ENCODE measurements at regions not wholly inside any gene's neighbourhood (a gene's known extent, or its start where the extent isn't known, plus 50 kb on each side); places are given as distances from the start of the nearest gene placed in this dataset.

DNA sequence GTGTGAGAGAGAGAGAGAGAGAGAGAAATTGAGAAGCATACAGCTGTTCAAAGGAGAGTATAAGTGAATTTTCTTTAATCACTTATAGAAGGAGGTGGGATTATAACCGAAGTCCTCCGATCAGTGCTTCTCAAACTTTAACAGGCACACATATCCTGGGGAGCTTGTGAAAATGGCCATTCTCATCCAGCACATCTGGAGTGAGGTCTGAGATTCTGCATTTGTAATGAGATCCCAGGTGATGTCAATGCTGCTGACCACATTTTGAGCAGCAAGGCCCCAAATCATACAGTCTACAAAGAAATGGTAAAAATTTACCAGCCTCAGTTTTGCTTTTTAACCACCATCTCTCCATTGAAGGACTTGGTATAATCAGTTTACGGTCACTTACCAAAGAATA, 219.0 kb downstream of the PTEN start:
- FAIRE-seq, result no peak
- no peak for DNase-seq (ENCODE audit: low spot score)

DNA sequence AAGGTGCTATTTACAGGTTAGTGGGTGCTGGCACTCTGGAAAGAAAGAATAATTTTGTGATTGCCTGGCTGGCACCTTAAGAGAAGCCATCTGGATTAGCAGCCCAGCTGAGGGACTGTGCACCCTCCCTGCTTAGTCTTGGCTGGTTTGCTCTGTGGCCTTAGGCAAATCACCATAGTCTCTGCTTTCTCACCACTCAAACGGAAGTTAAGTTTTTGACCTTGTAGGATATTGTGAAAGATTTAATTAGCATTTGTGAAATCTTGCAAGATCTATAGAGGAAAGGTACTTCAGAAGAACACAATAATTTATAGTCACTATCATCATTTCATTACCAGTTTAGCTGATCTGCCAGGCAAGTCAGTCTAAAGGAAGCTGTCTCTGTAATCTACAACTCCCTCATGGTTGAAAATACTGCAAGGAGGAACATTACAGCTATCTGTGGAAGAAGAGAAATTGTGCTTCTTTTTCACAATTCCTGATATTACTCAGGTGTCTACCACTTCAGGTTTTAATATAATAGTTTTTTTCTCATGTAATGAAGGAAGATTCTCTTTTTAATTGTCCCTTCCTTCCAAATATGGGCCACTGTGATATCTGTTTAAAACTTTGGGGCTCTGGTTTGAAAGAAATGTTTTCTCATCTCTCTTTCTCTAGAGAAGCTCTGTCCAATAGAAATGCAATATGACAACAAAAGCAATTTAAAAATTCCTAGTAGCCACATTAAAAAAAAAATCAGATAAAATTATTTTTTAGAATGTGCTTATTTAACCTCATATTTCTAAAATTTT, 219.6 kb downstream of the PTEN start:
- FAIRE-seq (no peak), DNase-seq (ENCODE audit: low spot score) (no peak)

DNA sequence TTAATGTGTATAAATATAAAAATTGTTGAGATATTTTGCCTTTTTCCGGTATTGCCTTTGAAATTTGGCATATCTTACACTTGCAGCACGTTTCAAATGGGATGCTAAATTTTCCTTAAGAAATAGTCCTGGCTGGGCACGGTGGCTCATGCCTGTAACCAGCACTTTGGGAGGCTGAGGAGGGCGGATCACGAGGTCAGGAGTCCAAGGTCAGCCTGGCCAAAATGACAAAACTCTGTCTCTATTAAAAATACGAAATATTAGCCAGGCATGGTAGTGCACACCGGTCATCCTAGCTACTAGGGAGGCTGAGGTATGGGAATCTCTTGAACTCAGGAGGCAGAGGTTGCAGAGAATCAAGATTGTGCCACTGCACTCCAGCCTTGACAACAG, 220.2 kb downstream of the PTEN start:
- DNase-seq (ENCODE audit: low spot score) (no peak), FAIRE-seq (no peak)

DNA sequence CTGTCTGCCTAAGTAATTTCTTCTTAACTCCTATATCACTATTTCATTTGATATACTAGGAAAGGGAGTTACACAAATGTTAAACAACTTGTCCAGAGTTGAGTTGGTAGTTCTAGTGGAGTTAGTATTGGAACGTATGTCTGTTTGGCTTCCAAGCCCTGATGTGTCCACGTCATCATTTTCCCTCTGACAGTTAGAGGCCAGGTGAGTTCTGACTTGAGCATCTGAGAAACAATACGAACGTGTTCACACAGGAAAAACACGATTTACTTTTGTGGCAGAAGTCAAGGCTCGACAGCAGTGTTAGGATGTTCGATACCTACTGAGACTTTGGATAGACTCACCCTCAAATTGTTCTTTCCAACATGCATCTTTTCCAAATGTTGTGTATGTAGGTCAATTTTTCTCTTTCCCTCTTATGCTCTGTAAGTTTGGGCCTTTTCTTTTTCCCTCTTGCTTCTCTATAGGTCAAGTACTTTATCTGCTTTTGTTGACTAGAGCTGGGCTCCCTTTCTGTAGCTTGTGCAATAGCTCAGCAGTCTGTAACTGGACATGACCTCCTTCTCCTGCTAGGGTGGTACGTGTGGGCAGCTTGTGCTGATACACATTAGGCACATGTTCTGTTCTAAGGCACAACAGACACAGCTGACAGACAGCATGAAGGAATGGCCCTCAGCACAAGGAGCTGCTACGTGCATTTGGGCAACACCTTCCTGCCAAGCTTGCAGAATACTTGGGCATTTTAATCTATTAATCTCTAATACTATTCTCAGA, 222.9 kb downstream of the PTEN start:
- FAIRE-seq, result no peak

DNA sequence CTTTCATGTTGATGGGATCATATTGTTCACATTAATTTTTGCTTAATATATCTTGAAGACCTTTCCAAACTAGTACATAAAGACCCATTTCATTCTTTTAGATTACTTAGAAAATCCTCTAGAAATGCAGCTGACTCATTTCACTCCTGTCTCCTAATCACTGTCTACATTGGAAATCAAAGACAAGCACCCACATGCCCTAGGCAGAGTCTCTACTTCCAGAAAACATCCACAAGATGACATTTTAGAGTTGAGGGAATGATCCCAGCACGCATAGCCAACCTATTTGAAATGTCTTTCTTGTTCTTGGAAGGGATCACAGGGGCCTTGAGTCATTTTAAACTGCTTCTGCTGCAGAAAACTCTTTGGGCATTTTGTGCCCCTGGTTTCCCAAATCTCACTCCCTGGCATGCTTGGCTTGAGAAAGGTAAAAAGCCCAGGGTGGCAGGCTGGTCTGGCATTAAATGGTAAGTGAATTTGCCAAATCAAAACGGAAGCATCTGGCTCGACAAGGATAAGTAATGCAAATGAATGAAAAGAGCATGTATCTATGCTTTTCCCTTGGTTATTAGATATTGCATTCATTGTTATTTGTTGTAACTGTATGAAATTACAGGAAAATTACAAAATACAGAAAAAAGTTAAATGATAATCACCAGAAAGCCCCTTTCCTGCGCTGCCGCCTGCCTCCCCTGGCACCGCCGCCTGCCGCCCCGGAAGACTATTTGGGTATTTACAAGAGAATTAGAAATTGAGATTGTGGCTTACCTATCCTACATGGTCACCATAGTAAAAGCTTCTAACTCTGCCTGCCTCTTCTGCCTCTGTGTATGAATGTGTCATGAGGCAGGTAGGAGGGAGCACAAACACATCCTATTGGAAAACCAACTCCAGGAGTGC, 225.3 kb downstream of the PTEN start:
- DNase-seq (ENCODE audit: low spot score), result no peak
- FAIRE-seq, result no peak

More for the DNA sequence above, 222.9 kb downstream of the PTEN start:
- no peak for DNase-seq (ENCODE audit: low spot score)

DNA sequence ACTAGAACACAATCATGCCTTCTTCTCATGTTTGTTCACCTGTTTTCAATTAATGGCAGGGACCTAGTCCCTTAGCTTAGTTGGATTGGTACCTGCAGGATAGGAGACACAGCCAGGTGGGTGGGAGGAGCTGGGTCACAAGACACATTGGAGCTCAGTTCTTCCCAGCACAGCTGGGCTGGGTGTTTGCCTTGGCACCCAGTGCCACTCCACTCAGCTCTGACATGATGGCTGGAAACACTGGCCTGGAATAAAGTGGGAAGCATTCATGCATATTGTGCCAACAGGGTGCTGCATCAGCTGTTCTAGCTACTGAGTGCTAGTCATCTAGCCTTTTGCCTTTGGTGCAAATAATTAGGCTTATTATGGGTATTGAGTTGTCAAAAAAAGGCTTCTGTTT, 226.1 kb downstream of the PTEN start:
- FAIRE-seq (no peak), DNase-seq (ENCODE audit: low spot score) (no peak)

DNA sequence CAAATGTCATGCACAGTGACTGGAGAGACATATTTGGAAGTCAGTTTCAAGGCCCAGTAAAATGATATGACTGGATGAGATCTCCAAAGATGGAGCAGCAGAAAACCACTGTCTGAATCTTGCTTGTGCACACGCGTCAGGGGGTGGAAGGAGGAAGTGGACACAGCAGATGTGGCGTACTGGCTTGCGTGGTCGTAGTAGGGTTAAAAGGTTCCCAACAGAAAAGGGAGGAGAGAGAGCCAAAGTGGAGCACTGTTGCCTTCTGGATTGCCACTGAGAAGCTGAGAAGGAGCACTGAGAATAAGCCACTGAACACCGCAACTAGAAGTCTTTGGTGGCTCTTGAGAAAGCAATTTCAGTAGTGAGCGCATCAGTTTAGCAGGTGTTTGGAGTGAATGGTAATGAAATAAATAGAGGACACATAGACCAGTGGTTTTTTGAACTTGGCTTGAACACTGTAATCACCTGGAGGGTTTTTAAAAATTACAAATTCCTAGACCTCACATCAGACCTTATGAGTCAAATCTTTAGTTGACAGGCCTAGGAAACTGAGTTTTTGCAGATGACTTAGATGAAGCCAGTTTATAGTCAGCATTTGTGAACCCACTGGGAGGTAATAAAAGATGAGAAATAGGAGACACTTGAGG, 227.3 kb downstream of the PTEN start:
- FAIRE-seq (no peak), DNase-seq (ENCODE audit: low spot score) (no peak)

DNA sequence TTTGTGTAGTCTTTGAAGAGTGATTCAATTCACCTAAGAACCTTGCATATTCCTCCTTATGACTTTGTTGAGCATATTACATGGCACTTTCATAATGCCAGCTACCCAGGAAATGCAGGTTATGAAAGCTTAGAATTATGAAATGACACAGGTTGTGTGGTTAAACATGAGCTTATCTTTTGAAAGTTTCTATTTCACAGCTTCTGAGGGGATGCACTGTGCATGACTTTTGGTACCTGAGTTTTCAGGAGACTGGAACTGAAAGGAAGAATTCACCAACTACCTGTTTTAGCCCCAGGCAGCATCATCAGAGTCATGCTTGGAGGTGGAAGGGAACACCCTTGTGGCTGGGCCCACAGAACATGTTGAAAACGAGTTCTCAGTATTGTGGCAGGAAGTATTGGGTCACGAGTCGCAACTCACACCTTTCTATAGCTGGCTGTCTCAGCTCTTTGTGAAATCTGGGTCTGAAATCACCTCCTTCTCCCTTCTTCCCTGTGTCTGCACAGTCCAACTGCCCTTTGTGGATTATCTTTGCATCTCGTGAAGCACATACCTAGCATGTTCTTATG, 228.2 kb downstream of the PTEN start:
- FAIRE-seq (no peak), DNase-seq (ENCODE audit: low spot score) (no peak)

DNA sequence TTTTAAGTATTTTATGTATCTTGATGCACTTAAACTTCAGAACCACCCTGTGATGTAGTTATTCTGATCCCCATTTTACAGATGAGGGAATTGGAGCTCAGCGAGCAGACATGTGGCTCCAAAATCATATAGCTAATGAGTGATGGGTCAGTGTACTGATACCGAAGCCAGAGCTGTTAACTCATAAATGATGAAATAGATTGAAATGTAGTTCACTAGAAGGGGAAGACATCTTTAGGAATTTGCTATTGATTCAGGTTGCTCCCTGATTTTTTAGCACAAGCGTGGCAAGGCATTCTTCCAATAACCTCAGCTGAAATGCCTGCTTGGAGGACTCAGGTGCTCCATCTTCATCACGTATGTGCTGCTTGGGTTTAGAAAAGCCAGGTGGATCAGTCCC, 228.8 kb downstream of the PTEN start:
- DNase-seq (ENCODE audit: low spot score), result no peak
- no peak for FAIRE-seq

DNA sequence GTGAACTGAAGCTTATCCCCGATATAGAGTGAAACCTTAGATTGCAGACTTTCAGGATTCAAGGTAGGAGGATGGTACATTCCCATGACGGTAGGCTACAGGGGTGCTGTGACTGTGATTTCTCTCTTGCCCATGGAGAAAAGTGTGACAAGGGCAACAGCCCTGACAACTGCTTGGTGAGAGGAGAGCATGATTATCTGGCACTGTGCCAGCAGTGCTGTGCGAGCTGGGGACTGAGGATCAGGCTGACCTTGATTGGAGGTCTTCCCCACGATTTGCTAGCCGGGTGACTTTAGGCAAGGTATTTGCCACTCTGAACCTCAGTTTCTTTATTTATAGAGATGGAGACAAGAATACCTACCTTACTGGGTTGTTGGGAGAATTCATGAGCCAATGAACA, 229.5 kb downstream of the PTEN start:
- DNase-seq (ENCODE audit: low spot score) (no peak), FAIRE-seq (no peak)

DNA sequence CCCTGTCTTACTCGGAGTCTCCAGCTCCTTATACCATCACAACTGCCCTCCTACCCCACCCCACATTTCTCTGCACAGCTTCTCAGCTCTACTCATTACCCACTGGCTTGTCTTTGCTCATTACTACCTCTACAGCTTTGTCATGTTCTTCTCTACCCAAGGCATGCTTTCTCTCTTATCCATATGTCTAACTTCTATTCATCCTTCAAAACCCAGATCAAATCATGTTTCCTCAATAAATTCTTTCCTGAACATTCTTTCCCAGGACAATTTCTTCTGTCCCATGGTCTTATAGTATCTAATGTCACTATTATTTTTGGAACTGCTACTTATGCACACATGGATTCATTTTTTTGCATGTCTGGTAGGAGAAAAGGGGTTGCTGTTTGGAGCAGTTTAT, 231.4 kb downstream of the PTEN start:
- FAIRE-seq (no peak), DNase-seq (ENCODE audit: low spot score) (no peak)

DNA sequence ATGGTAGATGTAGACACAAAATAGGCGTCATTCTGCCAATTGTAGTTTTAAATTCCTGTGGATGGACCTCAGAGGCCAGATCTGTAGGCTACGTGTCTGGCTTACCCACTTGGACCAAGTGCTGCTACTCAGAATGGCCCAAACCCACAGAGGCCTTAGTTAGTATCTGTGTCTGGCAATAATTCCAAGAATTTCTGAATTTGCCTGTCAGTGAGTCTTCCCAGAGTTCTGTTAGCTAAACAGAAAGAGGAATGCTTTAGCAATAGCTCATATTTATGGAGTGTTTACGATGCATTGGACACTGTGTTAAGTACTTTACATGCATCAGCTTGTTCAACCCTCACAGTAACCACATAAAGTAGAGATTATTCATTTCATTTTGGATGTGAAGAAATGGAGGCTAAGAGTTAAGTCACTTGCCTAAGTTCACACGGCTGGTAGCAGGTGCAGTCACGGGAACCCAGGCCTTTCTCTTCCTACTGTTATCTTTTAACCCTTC, 231.8 kb downstream of the PTEN start:
- no peak for FAIRE-seq
- DNase-seq (ENCODE audit: low spot score), result no peak

DNA sequence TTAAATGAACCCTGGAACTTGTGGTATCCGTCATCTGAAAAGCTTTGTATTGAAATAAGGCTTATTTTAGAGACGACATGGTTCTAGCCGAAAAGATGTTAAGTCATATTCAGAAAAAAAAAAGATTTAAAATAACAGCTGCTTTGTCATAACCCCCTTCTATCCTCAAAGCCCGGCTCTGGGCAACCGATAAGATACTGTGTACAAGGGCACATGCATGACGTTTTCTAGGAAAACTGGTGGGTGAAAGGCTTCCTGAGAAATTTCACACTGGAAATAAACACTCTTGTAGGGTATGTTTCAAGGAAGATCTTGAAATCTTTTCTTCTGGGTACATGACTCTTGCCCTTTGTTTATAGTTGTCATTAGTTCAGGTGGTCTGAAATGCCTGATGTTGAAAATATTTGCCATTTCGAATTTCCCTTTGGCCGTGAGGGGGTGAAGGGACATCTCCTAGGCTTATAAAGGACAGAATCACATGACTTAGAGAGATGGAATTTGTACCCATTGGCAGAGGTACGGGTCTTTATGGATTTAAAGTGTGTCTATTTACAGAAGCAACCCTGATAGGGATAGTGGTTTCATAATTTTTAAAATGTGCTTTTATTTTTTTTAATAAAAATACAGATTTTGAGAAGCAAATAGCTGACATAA, 232.5 kb downstream of the PTEN start:
- no peak for FAIRE-seq

DNA sequence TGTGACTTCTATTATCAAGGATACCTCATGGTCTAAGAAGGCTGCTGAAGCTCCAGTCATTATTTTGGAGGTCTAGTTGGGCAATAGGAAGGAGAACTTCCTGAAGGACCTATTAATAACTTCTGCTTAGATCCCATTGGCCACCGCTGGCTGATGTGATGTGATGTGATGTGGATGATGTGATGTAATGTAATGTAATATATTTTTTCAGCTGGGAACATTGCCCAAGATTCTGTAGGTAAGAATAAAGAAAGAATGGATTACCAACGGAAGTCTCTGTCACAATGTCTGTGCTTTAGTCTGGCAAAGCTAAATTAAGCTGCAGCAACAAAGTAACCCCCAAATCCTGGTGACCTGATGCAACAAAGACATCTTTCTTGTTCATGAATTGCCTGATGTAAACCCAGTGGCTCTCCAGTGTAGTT, 233.7 kb downstream of the PTEN start:
- DNase-seq (ENCODE audit: low spot score) (no peak), FAIRE-seq (no peak)

More for the DNA sequence above, 232.5 kb downstream of the PTEN start:
- no peak for DNase-seq (ENCODE audit: low spot score)

DNA sequence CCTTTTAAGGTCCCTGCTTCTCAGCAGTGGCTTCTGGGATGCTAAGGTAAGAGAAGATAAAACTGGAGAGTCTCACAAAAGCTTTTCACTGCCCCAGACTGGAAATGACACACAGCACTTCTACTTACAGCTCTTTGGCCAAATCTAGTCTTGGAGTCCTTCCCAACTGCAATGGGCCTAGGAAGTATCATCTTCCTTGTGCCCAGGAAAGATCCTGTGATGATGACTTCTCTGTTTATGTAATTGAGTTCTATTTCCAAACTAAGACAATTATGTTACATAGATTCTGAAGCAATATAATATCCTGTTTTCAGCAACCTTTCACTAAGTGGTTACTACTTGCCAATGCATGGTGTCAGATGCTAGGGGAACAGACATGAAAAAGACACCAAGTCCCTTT, 234.1 kb downstream of the PTEN start:
- FAIRE-seq (no peak), DNase-seq (ENCODE audit: low spot score) (no peak)

DNA sequence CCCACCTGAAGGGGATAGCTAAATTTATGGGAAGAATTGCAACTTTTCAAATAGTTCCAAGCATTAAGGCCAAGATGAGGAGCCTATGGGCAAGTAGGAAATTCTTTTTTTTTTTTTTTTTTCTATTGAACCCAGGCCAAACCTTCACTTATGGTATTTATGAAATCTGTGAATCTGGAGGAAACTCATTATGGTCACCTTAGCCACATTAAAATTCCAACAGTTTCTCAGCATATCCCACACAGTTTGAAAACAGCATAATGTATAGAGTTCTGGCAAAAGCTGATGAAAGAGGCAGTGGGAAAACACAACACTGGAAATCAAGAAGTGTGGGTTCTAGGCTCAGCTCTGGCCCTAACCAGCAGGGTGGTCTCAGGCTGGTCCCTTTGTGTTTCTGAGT, 236.9 kb downstream of the PTEN start:
- DNase-seq (ENCODE audit: low spot score) (no peak), FAIRE-seq (no peak)

DNA sequence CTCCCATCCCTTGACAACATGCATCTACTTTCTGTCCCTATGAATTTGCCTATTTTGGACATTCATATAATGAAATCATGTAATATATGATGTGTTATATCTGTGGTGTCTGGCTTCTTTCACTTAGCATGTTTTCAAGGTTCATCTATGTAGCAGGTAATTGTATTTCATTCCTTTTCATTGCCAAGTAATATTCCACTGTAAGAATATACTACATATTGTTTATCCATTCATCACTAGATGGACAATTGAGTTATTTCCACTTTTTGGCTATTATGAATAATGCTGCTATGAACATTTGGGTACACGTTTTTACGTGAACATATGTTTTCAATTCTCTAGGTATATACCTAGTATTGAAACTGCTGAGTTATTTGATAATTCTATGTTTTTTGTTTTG, 238.2 kb downstream of the PTEN start:
- DNase-seq (ENCODE audit: low spot score) (no peak), FAIRE-seq (no peak)

DNA sequence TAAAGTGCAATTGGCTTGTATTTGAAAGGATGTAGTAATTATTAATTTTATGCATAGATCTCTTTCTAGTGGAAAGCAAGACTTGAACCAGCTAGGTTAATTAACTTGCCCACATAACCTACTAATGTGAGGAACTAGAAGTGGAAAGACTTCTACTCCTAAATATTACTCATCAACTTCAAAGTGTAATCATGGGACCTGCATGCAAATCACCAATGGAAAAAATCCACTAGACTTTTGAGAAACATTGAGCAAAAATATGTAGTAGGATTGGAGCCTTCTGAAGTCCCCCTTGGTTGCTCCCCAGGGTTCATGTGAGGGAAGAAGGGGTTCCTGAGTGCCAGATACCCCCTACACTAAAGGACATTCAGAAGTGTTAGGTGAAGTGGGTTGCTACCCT, 240.2 kb downstream of the PTEN start:
- no peak for FAIRE-seq
- no peak for DNase-seq (ENCODE audit: low spot score)

DNA sequence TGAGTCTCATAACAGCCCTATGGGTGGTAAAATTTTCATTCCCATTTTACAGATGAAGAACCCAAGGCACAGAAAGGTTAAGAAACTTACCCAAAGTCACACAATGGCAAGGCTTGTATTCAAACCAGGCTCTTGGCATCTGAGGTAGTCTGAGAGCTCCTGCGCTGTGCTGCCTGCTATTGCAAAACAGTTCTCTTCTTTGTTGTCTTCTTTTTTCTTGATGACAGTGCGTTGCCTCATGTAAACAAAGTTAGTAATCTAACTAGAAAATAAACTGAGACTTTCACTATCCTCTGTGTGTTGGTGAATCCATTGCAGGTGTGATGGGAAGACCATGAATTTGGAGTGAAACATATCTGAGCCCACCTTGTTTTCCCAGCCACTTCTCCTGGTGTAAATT, 240.8 kb downstream of the PTEN start:
- DNase-seq (ENCODE audit: low spot score) (no peak), FAIRE-seq (no peak)

DNA sequence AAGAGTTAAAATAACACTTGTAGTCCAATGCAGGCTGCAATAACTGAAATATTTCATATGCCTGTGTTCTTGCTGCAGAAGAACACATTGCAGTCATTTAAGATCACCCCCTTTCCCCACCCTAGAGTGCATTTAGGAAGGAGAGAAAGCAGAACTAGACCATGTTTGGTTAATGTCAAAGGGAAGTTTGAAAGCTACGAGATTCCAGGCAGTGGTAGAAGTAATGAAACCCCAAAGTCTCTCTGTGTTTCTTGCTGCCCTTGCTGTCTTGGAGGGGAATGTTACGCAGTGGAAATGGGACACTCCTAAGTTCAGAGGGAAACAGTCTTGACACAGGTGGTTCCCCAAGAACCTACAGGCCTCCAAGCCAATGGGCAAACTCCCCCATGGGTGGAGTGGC, 242.9 kb downstream of the PTEN start:
- FAIRE-seq, result no peak

More for the DNA sequence above, 242.9 kb downstream of the PTEN start:
- DNase-seq (ENCODE audit: low spot score), result no peak
